ENCODE measurements at regions not wholly inside any gene's neighbourhood (a gene's known extent, or its start where the extent isn't known, plus 50 kb on each side); places are given as distances from the start of the nearest gene placed in this dataset.

DNA sequence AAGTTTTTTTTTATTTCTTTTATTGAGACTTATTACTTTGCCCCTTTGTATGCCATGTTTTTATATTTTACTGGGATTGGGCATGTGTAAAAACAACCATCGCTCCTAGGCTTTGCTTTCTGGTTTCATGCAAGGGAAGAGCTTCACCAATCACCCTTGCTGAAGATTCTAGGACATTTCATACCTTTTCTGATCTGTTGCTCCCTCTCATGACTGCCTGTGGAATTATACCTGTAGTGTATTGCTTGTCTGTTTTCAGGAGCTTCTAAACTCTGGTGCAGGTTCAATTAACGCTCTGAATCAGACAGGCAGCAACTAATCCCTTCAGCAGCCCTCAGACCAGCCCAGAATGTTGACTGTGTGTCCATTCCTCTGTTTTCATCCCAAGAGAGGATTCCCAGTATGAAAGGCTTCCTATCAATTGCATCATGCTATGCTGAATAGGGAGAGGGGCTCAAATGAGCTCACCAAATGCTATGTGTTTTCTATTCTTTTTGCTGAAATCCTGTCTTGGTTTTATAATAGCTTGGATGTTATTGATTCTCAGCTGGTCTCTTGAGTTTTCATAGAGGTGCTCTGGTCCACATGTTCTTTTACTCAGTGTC lies 572.9 kb upstream of the CDH6 start:
- Histone ChIP-seq H3K36me3 (ENCODE audit: control insufficient read depth, low read length) (no peaks in the 10 kb centered on the region), H4K20me1 (ENCODE audit: control insufficient read depth, insufficient read depth, low read depth, low read length) (no peaks in the 10 kb centered on the region), H3K4me2 (ENCODE audit: low read length) (no peak overlapping the region), H3K4me1 (ENCODE audit: control insufficient read depth, low read length) (no peaks in the 10 kb centered on the region), H3K79me2 (ENCODE audit: control insufficient read depth, low read length) (no peaks in the 10 kb centered on the region), H3K4me3 (ENCODE audit: low read length) (no peak overlapping the region), H3F3A (ENCODE audit: control insufficient read depth, insufficient read depth) (no peaks in the 10 kb centered on the region), H3K27ac (ENCODE audit: low read depth, low read length) (no peak overlapping the region), H3K27me3 (ENCODE audit: control insufficient read depth, low read length) (no peaks in the 10 kb centered on the region), H3K9me3 (ENCODE audit: control insufficient read depth, insufficient read depth, low read length) (no peaks in the 10 kb centered on the region), H3K9me2 (replicated peaks; ENCODE audit: control insufficient read depth, low read length) (no peaks in the 10 kb centered on the region)
- TF ChIP-seq, protein P1, sequence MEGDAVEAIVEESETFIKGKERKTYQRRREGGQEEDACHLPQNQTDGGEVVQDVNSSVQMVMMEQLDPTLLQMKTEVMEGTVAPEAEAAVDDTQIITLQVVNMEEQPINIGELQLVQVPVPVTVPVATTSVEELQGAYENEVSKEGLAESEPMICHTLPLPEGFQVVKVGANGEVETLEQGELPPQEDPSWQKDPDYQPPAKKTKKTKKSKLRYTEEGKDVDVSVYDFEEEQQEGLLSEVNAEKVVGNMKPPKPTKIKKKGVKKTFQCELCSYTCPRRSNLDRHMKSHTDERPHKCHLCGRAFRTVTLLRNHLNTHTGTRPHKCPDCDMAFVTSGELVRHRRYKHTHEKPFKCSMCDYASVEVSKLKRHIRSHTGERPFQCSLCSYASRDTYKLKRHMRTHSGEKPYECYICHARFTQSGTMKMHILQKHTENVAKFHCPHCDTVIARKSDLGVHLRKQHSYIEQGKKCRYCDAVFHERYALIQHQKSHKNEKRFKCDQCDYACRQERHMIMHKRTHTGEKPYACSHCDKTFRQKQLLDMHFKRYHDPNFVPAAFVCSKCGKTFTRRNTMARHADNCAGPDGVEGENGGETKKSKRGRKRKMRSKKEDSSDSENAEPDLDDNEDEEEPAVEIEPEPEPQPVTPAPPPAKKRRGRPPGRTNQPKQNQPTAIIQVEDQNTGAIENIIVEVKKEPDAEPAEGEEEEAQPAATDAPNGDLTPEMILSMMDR (IDR thresholded peaks at IDR 0.05; ENCODE audit: low read depth, low read length, poor library complexity, severe bottlenecking) = no peak
- no peak for TF ChIP-seq EZH2phosphoT487 (IDR thresholded peaks at IDR 0.05; ENCODE audit: borderline replicate concordance, low read length)

DNA sequence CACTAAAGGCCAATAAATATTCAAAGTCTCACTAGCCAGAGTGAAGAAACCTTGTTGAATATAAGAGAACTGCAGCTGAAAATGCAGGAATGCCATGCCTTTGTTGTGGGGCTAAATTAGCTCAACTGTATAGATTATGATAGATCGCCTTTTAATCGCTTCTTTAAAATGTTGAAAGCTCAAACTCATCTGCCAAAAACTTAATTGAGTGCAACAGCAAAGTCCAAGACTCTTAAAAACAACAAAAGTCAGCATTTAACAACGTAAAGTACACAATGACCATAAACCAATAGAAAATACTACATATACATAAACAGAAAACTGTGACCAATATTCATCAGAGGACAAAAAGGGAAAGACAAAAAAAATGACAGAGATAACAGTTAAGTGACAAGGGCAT lies 585.0 kb upstream of the CDH6 start:
- Histone ChIP-seq H3K4me1 (ENCODE audit: control insufficient read depth, low read length) (no peaks in the 10 kb centered on the region), H3F3A (ENCODE audit: control insufficient read depth, insufficient read depth) (no peaks in the 10 kb centered on the region), H3K4me3 (ENCODE audit: low read length) (no peak overlapping the region), H3K9me2 (replicated peaks; ENCODE audit: control insufficient read depth, low read length) (no peaks in the 10 kb centered on the region), H4K20me1 (ENCODE audit: control insufficient read depth, insufficient read depth, low read depth, low read length) (no peaks in the 10 kb centered on the region), H3K36me3 (ENCODE audit: control insufficient read depth, low read length) (no peaks in the 10 kb centered on the region), H3K79me2 (ENCODE audit: control insufficient read depth, low read length) (no peaks in the 10 kb centered on the region), H3K9me3 (ENCODE audit: control insufficient read depth, insufficient read depth, low read length) (no peaks in the 10 kb centered on the region), H3K4me2 (ENCODE audit: low read length) (no peak overlapping the region), H3K27ac (ENCODE audit: low read depth, low read length) (no peak overlapping the region), H3K27me3 (ENCODE audit: control insufficient read depth, low read length) (no peaks in the 10 kb centered on the region)
- TF ChIP-seq, protein P1 (IDR thresholded peaks at IDR 0.05; ENCODE audit: low read depth, low read length, poor library complexity, severe bottlenecking) = no peak
- no peak for TF ChIP-seq EZH2phosphoT487 (IDR thresholded peaks at IDR 0.05; ENCODE audit: borderline replicate concordance, low read length)

DNA sequence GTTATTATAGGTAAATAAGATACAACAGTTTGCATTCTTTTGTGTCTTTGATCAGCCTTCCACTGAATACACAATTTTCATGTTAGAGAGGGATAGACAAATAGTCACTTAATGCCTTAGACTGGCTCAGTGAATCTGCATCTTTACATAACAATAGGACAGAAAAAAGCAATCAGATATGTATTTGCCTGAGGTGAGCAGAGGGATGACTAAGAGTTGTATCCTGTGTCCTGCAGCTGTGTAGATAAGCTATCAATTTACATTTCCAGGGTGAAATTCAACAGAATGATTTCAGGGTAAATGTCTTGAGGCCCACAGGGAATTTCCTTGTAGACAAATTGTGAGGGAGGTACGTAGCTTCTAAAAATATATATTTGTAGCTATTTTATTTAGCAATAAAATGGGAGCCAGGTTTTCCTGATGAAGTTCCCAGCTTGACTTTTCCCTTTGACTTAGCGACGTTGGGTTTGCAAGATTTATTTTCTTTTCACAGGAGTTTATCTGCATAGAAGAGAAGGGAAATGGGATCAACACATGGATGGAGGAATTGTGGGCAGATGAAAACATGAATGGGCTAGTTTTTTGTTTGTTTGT lies 586.1 kb upstream of the CDH6 start:
- Histone ChIP-seq H3K9me2 (replicated peaks; ENCODE audit: control insufficient read depth, low read length) (no peaks in the 10 kb centered on the region), H3K4me1 (ENCODE audit: control insufficient read depth, low read length) (no peaks in the 10 kb centered on the region), H3F3A (ENCODE audit: control insufficient read depth, insufficient read depth) (no peaks in the 10 kb centered on the region), H3K36me3 (ENCODE audit: control insufficient read depth, low read length) (no peaks in the 10 kb centered on the region), H4K20me1 (ENCODE audit: control insufficient read depth, insufficient read depth, low read depth, low read length) (no peaks in the 10 kb centered on the region), H3K27ac (ENCODE audit: low read depth, low read length) (no peak overlapping the region), H3K4me3 (ENCODE audit: low read length) (no peak overlapping the region), H3K79me2 (ENCODE audit: control insufficient read depth, low read length) (no peaks in the 10 kb centered on the region), H3K27me3 (ENCODE audit: control insufficient read depth, low read length) (no peaks in the 10 kb centered on the region), H3K4me2 (ENCODE audit: low read length) (no peak overlapping the region), H3K9me3 (ENCODE audit: control insufficient read depth, insufficient read depth, low read length) (no peaks in the 10 kb centered on the region)
- TF ChIP-seq, protein P1 (IDR thresholded peaks at IDR 0.05; ENCODE audit: low read depth, low read length, poor library complexity, severe bottlenecking) = no peak
- no peak for TF ChIP-seq EZH2phosphoT487 (IDR thresholded peaks at IDR 0.05; ENCODE audit: borderline replicate concordance, low read length)
